ENCODE measurements at regions not wholly inside any gene's neighbourhood (a gene's known extent, or its start where the extent isn't known, plus 50 kb on each side); places are given as distances from the start of the nearest gene placed in this dataset.

DNA sequence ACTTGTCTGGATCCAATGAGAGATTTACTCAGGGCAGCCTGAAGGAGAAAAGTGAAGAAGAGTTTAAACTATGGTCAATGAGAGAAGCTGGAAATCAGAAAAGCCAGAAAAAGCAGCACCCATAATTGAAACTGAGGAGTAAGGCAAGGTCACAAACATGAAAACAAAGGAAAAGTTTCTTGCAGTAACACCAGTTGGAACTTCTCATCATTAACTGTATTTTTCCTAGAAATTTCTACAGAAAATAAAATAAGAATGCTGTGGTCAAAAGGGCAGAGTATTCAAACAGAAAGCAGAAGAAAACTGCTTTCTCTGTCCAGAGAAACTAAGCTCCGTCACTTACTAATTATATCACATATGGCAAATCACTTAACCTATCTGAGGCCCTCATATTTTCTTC, 102.2 kb downstream of the OR13H1 start:
- TF ChIP-seq CTCF (conservative IDR thresholded peaks at IDR 0.05; ENCODE audit: low read depth, low read length) (no peak), EZH2 (IDR thresholded peaks at IDR 0.05; ENCODE audit: borderline replicate concordance, low read depth, low read length, poor library complexity, severe bottlenecking) (no peak)
